Mesenchymal stem cell (in vitro differentiated cells and primary cell): ENCODE measurements at regions not wholly inside any gene's neighbourhood (a gene's known extent, or its start where the extent isn't known, plus 50 kb on each side); places are given as distances from the start of the nearest gene placed in this dataset.

Experiments used
- DNase-seq: peaks from one replicate; pipeline ENCODE4 v3.0.0-alpha.2; 2013
- H2AFZ ChIP-seq: one replicate; pipeline ENCODE4 v1.6.1; 2013; ENCODE audit warnings: low read depth, mild to moderate bottlenecking, control low read depth, inconsistent platforms, low read length, moderate library complexity
- H2AK5ac ChIP-seq: 2 replicates; pipeline ENCODE4 v1.6.1; 2013; ENCODE audit warnings: low read length, moderate library complexity, mild to moderate bottlenecking, inconsistent platforms; ENCODE audit not compliant: severe bottlenecking
- H2BK120ac ChIP-seq: one replicate; pipeline ENCODE4 v1.6.1; 2013; ENCODE audit warnings: low read depth, mild to moderate bottlenecking, inconsistent platforms, low read length, moderate library complexity
- H2BK12ac ChIP-seq, 2 experiments: one replicate each; pipeline ENCODE4 v1.6.1; 2013; ENCODE audit warnings: inconsistent platforms in 2 of 2, low read length in 2 of 2, mild to moderate bottlenecking in 2 of 2, moderate library complexity in 2 of 2, control low read depth in 1 of 2
- H2BK15ac ChIP-seq: one replicate; pipeline ENCODE4 v1.6.1; 2013; ENCODE audit warnings: mild to moderate bottlenecking, low read depth, inconsistent platforms; ENCODE audit not compliant: poor library complexity, severe bottlenecking
- H2BK5ac ChIP-seq: 2 replicates; pipeline ENCODE4 v1.6.1; 2013; ENCODE audit warnings: low read depth, mild to moderate bottlenecking, low read length, control low read depth, inconsistent platforms; ENCODE audit not compliant: poor library complexity, severe bottlenecking
- H3K14ac ChIP-seq, 2 experiments: one replicate each; pipeline ENCODE4 v1.6.1; 2013; ENCODE audit warnings: inconsistent platforms in 2 of 2, low read length in 2 of 2, control low read depth in 1 of 2, mild to moderate bottlenecking in 1 of 2, moderate library complexity in 1 of 2
- H3K18ac ChIP-seq, 2 experiments: one replicate each; pipeline ENCODE4 v1.6.1; 2013; ENCODE audit warnings: inconsistent platforms in 2 of 2, low read length in 2 of 2, control low read depth in 1 of 2, low read depth in 1 of 2, mild to moderate bottlenecking in 1 of 2
- H3K23ac ChIP-seq, 2 experiments: one replicate each; pipeline ENCODE4 v1.6.1; 2013; ENCODE audit warnings: inconsistent platforms in 2 of 2, low read length in 2 of 2, mild to moderate bottlenecking in 2 of 2, moderate library complexity in 2 of 2, control low read depth in 1 of 2
- H3K27ac ChIP-seq: 2 replicates; pipeline ENCODE4 v1.5.1; 2013; ENCODE audit warnings: mild to moderate bottlenecking, moderate library complexity, low read length, control low read depth, inconsistent platforms; ENCODE audit not compliant: poor library complexity, severe bottlenecking
- H3K27me3 ChIP-seq, 2 experiments: 2 replicates each; pipeline versions ENCODE4 v1.6.1 to v1.7.0; 2013; ENCODE audit warnings: low read length in 2 of 2, mild to moderate bottlenecking in 2 of 2, moderate library complexity in 2 of 2, control low read depth in 1 of 2, inconsistent platforms in 1 of 2; ENCODE audit not compliant: control insufficient read depth in 1 of 2, insufficient read depth in 1 of 2
- H3K36me3 ChIP-seq, 2 experiments: 2 replicates each; pipeline versions ENCODE4 v1.6.1 to v1.7.0; 2013; ENCODE audit warnings: low read length in 2 of 2, control low read depth in 1 of 2, inconsistent platforms in 1 of 2, low read depth in 1 of 2, mild to moderate bottlenecking in 1 of 2; ENCODE audit not compliant: insufficient read depth in 2 of 2, control insufficient read depth in 1 of 2
- H3K4ac ChIP-seq, 2 experiments: one replicate each; pipeline ENCODE4 v1.6.1; 2013; ENCODE audit warnings: inconsistent platforms in 2 of 2, low read length in 2 of 2, mild to moderate bottlenecking in 2 of 2, moderate library complexity in 2 of 2, control low read depth in 1 of 2, low read depth in 1 of 2
- H3K4me1 ChIP-seq: 2 replicates; pipeline ENCODE4 v1.6.1; 2013; ENCODE audit warnings: low read depth, low read length, control low read depth; ENCODE audit not compliant: control insufficient read depth, insufficient read depth
- H3K4me2 ChIP-seq: 2 replicates; pipeline ENCODE4 v1.6.1; 2013; ENCODE audit warnings: low read length, mild to moderate bottlenecking, inconsistent platforms; ENCODE audit not compliant: poor library complexity, severe bottlenecking
- H3K4me3 ChIP-seq, 2 experiments: 2 replicates each; pipeline versions ENCODE4 v1.5.1 to v1.7.0; 2013; ENCODE audit warnings: low read length in 2 of 2, mild to moderate bottlenecking in 2 of 2, control low read depth in 1 of 2, low read depth in 1 of 2; ENCODE audit not compliant: insufficient read depth in 1 of 2
- H3K79me1 ChIP-seq: replicated peaks from 2 replicates; pipeline ENCODE4 v1.6.1; 2013; ENCODE audit warnings: mild to moderate bottlenecking, control low read depth, low read length, inconsistent platforms; ENCODE audit not compliant: poor library complexity, severe bottlenecking
- H3K9ac ChIP-seq: 2 replicates; pipeline ENCODE4 v1.7.0; 2013; ENCODE audit warnings: mild to moderate bottlenecking, low read length, moderate library complexity
- H3K9me3 ChIP-seq: 2 replicates; pipeline ENCODE4 v1.7.0; 2013; ENCODE audit warnings: mild to moderate bottlenecking, low read length; ENCODE audit not compliant: control insufficient read depth
- H4K8ac ChIP-seq: one replicate; pipeline ENCODE4 v1.6.1; 2013; ENCODE audit warnings: inconsistent platforms, mild to moderate bottlenecking, low read length, moderate library complexity
- H4K91ac ChIP-seq: one replicate; pipeline ENCODE4 v1.6.1; 2013; ENCODE audit warnings: mild to moderate bottlenecking, low read length, inconsistent platforms
- WGBS: methylation state at CpG from one replicate; pipeline ENCODE4 v1.1.7; 2013; ENCODE audit warnings: mixed read lengths; 5-methylcytosine and 5-hydroxymethylcytosine counted together

DNA sequence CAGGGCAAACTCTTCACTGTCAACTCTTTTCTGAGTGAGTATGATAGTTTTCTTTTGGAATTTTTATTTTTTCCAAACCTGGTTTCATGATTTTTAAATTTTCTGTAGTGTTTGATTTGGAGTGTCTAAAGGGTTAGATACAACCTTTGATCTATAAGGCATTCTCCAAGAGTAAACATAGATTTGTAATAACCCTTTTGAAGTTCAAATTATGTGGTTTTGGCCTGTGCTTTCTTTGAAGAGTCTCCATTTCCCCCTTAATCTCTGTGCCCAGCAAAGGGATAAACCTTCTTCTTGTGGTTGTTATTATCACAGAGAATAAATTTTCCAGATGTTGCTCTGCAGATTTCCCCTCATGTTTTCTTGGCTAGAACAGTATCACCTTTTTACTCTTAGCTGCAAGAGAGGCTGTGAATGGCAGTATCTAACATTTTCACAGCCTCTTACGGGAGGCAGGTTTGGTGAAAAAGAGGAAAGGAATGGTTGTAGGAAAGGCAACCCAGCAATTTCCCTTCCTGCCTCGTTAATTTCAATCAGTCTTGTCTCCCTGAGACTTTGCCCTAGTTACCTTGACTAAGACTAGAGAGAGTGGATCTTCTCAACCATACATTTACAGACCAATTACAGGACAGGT, 83.3 kb upstream of the AKIRIN2 start:
- Histone ChIP-seq H3K79me1 (no peaks in the 10 kb centered on the region), H3K4me1 (peaks cover 2% of the 10 kb centered on the region), H4K91ac (no peak overlapping the region), H4K8ac (no peak overlapping the region), H3K4me2 (no peak overlapping the region), H3K27me3 (no peaks in the 10 kb centered on the region), H2AK5ac (no peak overlapping the region), H3K4me3 (no peak overlapping the region), H2BK5ac (no peak overlapping the region), H2BK120ac (no peak overlapping the region), H3K14ac (no peak overlapping the region), H3K9ac (no peak overlapping the region), H3K36me3 (no peaks in the 10 kb centered on the region), H3K27ac (no peak overlapping the region), H2BK15ac (no peak overlapping the region), H3K4ac (no peak overlapping the region), H3K23ac (no peak overlapping the region), H2BK12ac (no peak overlapping the region), H2AFZ (no peak overlapping the region), H3K18ac (no peak overlapping the region), H3K9me3 (no peaks in the 10 kb centered on the region)
- 80% methylated on average over 1 of the region's 2 CpGs for WGBS
- DNase-seq: no peak

DNA sequence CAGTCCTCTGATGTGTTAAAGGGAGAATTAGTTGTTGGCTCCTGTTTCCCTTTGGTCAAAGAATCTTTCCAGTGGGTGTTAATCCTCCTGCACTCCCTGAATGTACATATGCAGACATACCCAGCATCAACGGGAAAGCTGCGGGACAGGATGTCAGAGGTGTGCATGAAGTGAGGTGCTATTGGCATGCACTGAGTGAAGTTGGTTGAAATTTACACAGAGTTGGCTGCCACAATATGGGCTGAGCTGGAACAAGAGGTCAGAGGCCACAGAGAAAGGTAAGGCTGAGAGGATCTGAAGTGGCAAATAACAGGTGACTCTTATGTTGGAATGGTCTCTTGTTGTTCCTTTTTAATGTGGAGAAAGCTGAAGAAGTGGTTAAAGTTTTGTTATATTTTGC, 82.7 kb upstream of the AKIRIN2 start:
- Histone ChIP-seq H3K18ac (no peak overlapping the region), H3K9ac (no peak overlapping the region), H3K79me1 (no peaks in the 10 kb centered on the region), H3K9me3 (no peaks in the 10 kb centered on the region), H3K27ac (no peak overlapping the region), H2AK5ac (no peak overlapping the region), H3K23ac (no peak overlapping the region), H2BK120ac (no peak overlapping the region), H3K4me3 (no peak overlapping the region), H2BK12ac (no peak overlapping the region), H3K27me3 (no peaks in the 10 kb centered on the region), H3K36me3 (no peaks in the 10 kb centered on the region), H4K8ac (no peak overlapping the region), H4K91ac (no peak overlapping the region), H3K14ac (no peak overlapping the region), H3K4ac (no peak overlapping the region), H2BK5ac (no peak overlapping the region), H3K4me1 (peaks cover 2% of the 10 kb centered on the region), H2BK15ac (no peak overlapping the region), H3K4me2 (no peak overlapping the region), H2AFZ (peak overlapping the region; percentile 56)
- 83% methylated on average over 2 of the region's 2 CpGs for WGBS
- no peak for DNase-seq

DNA sequence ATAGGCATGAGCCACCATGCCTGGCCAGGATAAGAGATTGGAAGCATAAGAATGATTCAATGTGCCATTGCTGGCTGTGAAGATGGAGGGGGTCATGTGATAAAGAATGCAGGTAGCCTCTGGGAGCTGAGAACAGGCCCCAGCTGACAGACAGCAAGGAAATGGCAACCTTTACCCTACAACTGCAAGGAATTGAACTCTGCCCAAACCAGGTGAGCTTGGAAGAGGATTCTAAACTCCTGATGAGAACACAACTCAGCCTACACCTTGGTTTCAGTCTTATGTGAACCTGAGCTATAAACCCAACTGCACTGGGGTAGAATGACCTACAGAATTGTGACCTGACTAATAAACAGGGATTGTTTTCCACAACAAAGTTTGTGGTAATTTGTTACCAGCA, 82.0 kb upstream of the AKIRIN2 start:
- Histone ChIP-seq H3K36me3 (no peaks in the 10 kb centered on the region), H3K27ac (no peak overlapping the region), H3K23ac (no peak overlapping the region), H4K8ac (no peak overlapping the region), H3K18ac (peak overlapping the region in 1 of 2 experiments; percentile 7), H3K4me2 (no peak overlapping the region), H2BK120ac (no peak overlapping the region), H2AFZ (no peak overlapping the region), H2BK5ac (no peak overlapping the region), H3K9me3 (no peaks in the 10 kb centered on the region), H4K91ac (no peak overlapping the region), H3K4me3 (no peak overlapping the region), H2BK15ac (no peak overlapping the region), H3K4ac (no peak overlapping the region), H3K27me3 (no peaks in the 10 kb centered on the region), H3K9ac (no peak overlapping the region), H2AK5ac (no peak overlapping the region), H3K4me1 (no peaks in the 10 kb centered on the region), H3K79me1 (no peaks in the 10 kb centered on the region), H3K14ac (no peak overlapping the region), H2BK12ac (no peak overlapping the region)
- DNase-seq: no peak

DNA sequence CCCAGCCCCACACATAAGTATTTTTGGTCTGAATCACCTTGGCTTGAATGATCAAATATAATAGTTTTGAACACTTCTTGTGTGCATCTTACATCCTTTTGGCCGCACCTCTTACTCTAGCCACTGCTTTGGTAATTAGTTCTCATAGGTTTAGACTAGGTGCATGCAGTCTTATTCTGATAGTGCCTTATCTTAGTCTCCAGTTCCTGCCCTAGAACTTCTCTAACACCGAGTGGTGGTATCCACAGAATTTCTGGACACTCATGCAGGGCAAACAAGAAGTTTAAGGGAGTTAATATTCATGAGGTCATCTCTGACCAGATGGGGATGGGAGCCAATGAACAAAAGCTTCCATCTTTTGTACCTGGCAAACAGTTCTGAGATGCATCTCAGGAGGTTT, 77.5 kb upstream of the AKIRIN2 start:
- Histone ChIP-seq H3K4ac (no peak overlapping the region), H2BK15ac (no peak overlapping the region), H2AK5ac (no peak overlapping the region), H2BK120ac (no peak overlapping the region), H3K23ac (no peak overlapping the region), H3K27me3 (no peaks in the 10 kb centered on the region), H3K36me3 (no peaks in the 10 kb centered on the region), H3K27ac (no peak overlapping the region), H3K4me2 (no peak overlapping the region), H2BK12ac (no peak overlapping the region), H2AFZ (no peak overlapping the region), H3K4me3 (no peak overlapping the region), H3K79me1 (no peaks in the 10 kb centered on the region), H2BK5ac (no peak overlapping the region), H3K18ac (no peak overlapping the region), H4K8ac (no peak overlapping the region), H3K14ac (no peak overlapping the region), H4K91ac (no peak overlapping the region), H3K9ac (no peak overlapping the region), H3K9me3 (no peaks in the 10 kb centered on the region), H3K4me1 (no peaks in the 10 kb centered on the region)
- DNase-seq: no peak
- WGBS: 96% methylated on average over 2 of the region's 2 CpGs
